K562 (cell line): ENCODE measurements at regions not wholly inside any gene's neighbourhood (a gene's known extent, or its start where the extent isn't known, plus 50 kb on each side); places are given as distances from the start of the nearest gene placed in this dataset.
A peak's percentile ranks its signal among the peaks of the same experiment; 100 is the strongest.

Experiments
- CHD2 ChIP-seq: IDR thresholded peaks from 2 replicates; pipeline ENCODE4 v1.6.1; 2011; ENCODE audit warnings: low read depth, low read length
- DPF2 ChIP-seq: fragments of 450-650 bp; IDR thresholded peaks from 2 replicates; pipeline ENCODE4 v1.6.1; 2016
- EP400 ChIP-seq: fragments of 450-650 bp; IDR thresholded peaks from 2 replicates; pipeline ENCODE4 v1.6.1; 2017; ENCODE audit warnings: antibody characterized with exemption, mild to moderate bottlenecking, moderate library complexity
- FOXP1 ChIP-seq: sonication (generic); formaldehyde crosslinking; IDR thresholded peaks from 2 replicates; pipeline ENCODE4 v1.8.0; 2022; ENCODE audit warnings: mild to moderate bottlenecking, missing genetic modification reagents
- HDAC1 ChIP-seq, 2 experiments: fragments of 450-650 bp; IDR thresholded peaks; 2 replicates each; pipeline ENCODE4 v1.6.1; 2016 to 2017; ENCODE audit warnings: inconsistent platforms in 1 of 2, mild to moderate bottlenecking in 1 of 2, moderate library complexity in 1 of 2
- KAT7 ChIP-seq: sonication (generic); formaldehyde crosslinking; IDR thresholded peaks from 2 replicates; pipeline ENCODE4 v1.8.0; 2022; ENCODE audit warnings: missing genetic modification reagents, mild to moderate bottlenecking, borderline replicate concordance
- PRMT5 ChIP-seq: sonication (generic); formaldehyde crosslinking; IDR thresholded peaks from 2 replicates; pipeline ENCODE4 v1.5.0; 2020; ENCODE audit warnings: missing genetic modification reagents
- SIN3A ChIP-seq, 2 experiments: fragments of 150-350 bp in 1 of 2; IDR thresholded peaks; 2 replicates each; pipeline ENCODE4 v1.6.1; 2011 to 2016; ENCODE audit warnings: borderline replicate concordance in 2 of 2, low read depth in 2 of 2, low read length in 2 of 2, mild to moderate bottlenecking in 2 of 2, moderate library complexity in 2 of 2; ENCODE audit not compliant: control insufficient read depth in 1 of 2
- SRF ChIP-seq, 2 experiments: fragments of 250-450, 450-650 bp in 1 of 2; sonication (Bioruptor Pico) in 1 of 2; sonication (generic) in 1 of 2; formaldehyde crosslinking; IDR thresholded peaks; 2 replicates each; pipeline versions ENCODE4 v1.5.0 to v1.5.1; 2020 to 2022; ENCODE audit warnings: mild to moderate bottlenecking in 1 of 2, missing genetic modification reagents in 1 of 2
- TBP ChIP-seq: optimal IDR thresholded peaks from 2 replicates; pipeline ENCODE3; 2011; ENCODE audit warnings: low read depth, low read length, improper control_type of control experiment
- ZNF445 ChIP-seq: fragments of 250-450 bp; sonication (Bioruptor Pico); IDR thresholded peaks from 2 replicates; pipeline ENCODE4 v1.4.0; 2020; ENCODE audit warnings: low read depth, mild to moderate bottlenecking, moderate library complexity
- TF ChIP-seq, protein P1 (sequence below): sonication (generic); formaldehyde crosslinking; IDR thresholded peaks from 2 replicates; pipeline ENCODE4 v1.9.0; 2022; ENCODE audit warnings: mild to moderate bottlenecking, missing genetic modification reagents
- TF ChIP-seq, protein P2 (sequence below): sonication (generic); IDR thresholded peaks from 2 replicates; pipeline ENCODE4 v1.6.1; 2016
- TF ChIP-seq, protein P3 (sequence below): fragments of 250-450 bp; sonication (Bioruptor Pico); IDR thresholded peaks from 2 replicates; pipeline ENCODE4 v1.4.0; 2020; ENCODE audit warnings: mild to moderate bottlenecking
- TF ChIP-seq, protein P4 (sequence below): fragments of 250-450 bp; sonication (Bioruptor Pico); IDR thresholded peaks from 2 replicates; pipeline ENCODE4 v1.4.0; 2020; ENCODE audit warnings: mild to moderate bottlenecking, moderate library complexity

DNA sequence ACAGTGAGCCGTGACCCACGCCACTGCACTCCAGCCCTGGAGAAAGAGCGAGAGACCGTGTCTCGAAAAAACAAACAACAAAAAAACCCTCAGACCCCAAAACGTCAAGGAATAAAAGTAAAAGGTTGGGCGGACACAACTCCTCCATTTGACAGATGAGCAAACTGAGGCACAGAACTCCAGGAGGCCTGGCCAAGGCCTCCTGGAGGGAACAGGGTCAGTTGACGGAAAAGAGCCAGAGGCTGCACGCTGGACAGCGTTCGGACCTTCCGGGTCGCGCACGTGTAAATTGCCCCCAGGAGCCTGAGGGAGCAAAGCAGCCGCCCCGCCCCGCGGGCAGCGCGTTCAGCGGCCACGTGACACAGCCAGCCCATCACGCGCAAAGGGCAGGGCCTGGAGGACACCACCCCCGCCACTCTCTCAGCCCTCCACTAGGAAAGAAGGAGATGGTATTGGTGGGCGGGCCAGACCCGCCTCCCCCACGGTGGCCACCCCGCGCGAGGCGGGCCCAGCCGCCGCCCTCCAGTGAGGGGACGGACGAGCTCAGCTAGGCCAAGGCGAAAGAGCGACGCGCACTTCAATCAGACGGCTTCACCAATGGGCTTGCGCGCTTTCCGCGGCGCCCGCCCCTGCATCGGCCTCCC is 81.5 kb downstream of the PTPDC1 start (continued):
- TF ChIP-seq, protein P1, sequence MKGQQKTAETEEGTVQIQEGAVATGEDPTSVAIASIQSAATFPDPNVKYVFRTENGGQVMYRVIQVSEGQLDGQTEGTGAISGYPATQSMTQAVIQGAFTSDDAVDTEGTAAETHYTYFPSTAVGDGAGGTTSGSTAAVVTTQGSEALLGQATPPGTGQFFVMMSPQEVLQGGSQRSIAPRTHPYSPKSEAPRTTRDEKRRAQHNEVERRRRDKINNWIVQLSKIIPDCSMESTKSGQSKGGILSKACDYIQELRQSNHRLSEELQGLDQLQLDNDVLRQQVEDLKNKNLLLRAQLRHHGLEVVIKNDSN (CRISPR knock-in tag): peak; percentile 99
- TF ChIP-seq ZNF445 (CRISPR knock-in tag) (no peak), SIN3A (IDR thresholded peaks at IDR 0.05; ENCODE audit: borderline replicate concordance in 2 of 2, control insufficient read depth in 1 of 2, low read depth in 2 of 2, low read length in 2 of 2) (peak; percentile 69 to 90; a peak in 2 of 4 replicates), FOXP1 (CRISPR knock-in tag) (peak; percentile 35), CHD2 (peak; percentile 85), KAT7 (CRISPR knock-in tag) (no peak), EP400 (peak; percentile 89), DPF2 (peak; percentile 67), PRMT5 (no peak), SRF (CRISPR knock-in tag; IDR thresholded peaks at IDR 0.05) (no peak), TBP (peak; percentile 67), HDAC1 (IDR thresholded peaks at IDR 0.05) (peak in 1 of 2 experiments; percentile 95; a peak in 2 of 4 replicates)
- TF ChIP-seq, protein P2, sequence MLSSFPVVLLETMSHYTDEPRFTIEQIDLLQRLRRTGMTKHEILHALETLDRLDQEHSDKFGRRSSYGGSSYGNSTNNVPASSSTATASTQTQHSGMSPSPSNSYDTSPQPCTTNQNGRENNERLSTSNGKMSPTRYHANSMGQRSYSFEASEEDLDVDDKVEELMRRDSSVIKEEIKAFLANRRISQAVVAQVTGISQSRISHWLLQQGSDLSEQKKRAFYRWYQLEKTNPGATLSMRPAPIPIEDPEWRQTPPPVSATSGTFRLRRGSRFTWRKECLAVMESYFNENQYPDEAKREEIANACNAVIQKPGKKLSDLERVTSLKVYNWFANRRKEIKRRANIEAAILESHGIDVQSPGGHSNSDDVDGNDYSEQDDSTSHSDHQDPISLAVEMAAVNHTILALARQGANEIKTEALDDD: no peak
- TF ChIP-seq, protein P3, sequence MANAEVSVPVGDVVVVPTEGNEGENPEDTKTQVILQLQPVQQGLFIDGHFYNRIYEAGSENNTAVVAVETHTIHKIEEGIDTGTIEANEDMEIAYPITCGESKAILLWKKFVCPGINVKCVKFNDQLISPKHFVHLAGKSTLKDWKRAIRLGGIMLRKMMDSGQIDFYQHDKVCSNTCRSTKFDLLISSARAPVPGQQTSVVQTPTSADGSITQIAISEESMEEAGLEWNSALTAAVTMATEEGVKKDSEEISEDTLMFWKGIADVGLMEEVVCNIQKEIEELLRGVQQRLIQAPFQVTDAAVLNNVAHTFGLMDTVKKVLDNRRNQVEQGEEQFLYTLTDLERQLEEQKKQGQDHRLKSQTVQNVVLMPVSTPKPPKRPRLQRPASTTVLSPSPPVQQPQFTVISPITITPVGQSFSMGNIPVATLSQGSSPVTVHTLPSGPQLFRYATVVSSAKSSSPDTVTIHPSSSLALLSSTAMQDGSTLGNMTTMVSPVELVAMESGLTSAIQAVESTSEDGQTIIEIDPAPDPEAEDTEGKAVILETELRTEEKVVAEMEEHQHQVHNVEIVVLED (CRISPR knock-in tag): peak; percentile 77
- TF ChIP-seq, protein P4, sequence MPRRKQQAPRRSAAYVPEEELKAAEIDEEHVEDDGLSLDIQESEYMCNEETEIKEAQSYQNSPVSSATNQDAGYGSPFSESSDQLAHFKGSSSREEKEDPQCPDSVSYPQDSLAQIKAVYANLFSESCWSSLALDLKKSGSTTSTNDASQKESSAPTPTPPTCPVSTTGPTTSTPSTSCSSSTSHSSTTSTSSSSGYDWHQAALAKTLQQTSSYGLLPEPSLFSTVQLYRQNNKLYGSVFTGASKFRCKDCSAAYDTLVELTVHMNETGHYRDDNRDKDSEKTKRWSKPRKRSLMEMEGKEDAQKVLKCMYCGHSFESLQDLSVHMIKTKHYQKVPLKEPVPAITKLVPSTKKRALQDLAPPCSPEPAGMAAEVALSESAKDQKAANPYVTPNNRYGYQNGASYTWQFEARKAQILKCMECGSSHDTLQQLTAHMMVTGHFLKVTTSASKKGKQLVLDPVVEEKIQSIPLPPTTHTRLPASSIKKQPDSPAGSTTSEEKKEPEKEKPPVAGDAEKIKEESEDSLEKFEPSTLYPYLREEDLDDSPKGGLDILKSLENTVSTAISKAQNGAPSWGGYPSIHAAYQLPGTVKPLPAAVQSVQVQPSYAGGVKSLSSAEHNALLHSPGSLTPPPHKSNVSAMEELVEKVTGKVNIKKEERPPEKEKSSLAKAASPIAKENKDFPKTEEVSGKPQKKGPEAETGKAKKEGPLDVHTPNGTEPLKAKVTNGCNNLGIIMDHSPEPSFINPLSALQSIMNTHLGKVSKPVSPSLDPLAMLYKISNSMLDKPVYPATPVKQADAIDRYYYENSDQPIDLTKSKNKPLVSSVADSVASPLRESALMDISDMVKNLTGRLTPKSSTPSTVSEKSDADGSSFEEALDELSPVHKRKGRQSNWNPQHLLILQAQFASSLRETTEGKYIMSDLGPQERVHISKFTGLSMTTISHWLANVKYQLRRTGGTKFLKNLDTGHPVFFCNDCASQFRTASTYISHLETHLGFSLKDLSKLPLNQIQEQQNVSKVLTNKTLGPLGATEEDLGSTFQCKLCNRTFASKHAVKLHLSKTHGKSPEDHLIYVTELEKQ (CRISPR knock-in tag): peak; percentile 43; the same call in 1 of the 2 replicates
